CD1c-positive myeloid dendritic cell (primary cell): ENCODE measurements at regions not wholly inside any gene's neighbourhood (a gene's known extent, or its start where the extent isn't known, plus 50 kb on each side); places are given as distances from the start of the nearest gene placed in this dataset.

Experiments
- DNase-seq: peaks from one replicate; pipeline ENCODE4 v3.0.0-alpha.2; 2016; ENCODE audit errors: extremely low spot score

GRCh38 chr15:35857567-35858226 is 311.7 kb upstream of the DPH6 start:
- no peak for DNase-seq

GRCh38 chr15:35858707-35859106 is 312.7 kb upstream of the DPH6 start:
- DNase-seq: no peak

DNA sequence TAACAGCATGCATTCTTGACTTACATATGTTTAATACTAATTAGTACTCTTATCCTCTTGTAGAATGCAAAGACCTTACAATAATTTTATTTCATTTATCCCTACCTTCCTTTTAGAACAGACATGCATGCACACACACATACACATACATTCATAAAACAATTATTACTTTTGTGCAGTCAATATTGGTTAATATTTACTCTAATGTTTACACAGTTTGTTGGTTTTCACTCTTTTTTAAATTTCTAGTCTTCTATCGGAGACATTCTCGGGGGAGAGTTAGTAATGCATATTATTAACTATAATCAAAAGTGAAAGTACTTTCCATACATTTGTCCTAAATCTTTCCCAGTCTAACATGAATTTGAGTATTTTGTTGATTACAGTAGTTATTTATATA is 317.7 kb upstream of the DPH6 start:
- DNase-seq: no peak

- DNase-seq: no peak
Observed at GRCh38 chr15:35867356-35867755, 321.4 kb upstream of the DPH6 start.

DNA sequence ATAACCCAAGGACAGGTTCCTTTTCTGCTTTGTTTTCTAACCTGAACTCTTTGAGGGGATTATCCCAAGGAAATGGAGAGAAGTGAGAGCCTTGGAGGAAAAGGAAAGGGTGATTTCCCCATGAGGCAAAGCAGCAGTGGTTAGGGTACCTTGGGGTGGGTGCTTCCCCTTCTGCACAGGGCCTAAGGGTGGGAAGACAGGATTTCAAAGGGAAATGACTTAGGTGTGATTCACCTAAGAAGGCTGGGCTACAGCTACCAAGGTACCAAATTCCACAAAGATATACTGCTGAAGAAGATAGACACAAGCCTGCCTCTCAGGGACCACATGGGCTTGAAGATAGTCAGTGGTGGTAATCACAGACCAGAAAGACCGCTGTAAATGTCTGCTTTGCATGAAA is 325.3 kb upstream of the DPH6 start:
- DNase-seq: no peak

GRCh38 chr15:35871812-35872211 is 325.8 kb upstream of the DPH6 start:
- no peak for DNase-seq

DNA sequence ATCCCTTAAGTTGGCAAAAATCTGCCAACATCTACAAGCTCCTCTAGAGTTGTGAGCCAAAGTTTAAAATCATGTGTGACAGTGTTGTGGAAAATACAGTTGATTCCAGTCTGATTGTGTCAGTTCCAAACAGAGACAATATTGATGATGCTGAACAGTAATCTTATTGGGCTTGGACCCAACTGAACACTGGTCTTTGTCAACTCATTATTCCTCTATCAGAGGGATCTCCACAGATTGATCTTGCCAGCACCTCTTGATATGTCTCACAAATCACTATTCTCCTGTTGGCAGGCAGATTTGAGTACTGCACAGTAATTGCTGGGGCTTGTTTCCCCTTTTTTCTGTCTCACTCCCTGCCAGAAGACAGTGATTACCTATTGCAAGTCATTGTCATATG is 326.6 kb upstream of the DPH6 start:
- DNase-seq: no peak

- no peak for DNase-seq
Observed at GRCh38 chr15:35874260-35874905, 328.4 kb upstream of the DPH6 start.

DNA sequence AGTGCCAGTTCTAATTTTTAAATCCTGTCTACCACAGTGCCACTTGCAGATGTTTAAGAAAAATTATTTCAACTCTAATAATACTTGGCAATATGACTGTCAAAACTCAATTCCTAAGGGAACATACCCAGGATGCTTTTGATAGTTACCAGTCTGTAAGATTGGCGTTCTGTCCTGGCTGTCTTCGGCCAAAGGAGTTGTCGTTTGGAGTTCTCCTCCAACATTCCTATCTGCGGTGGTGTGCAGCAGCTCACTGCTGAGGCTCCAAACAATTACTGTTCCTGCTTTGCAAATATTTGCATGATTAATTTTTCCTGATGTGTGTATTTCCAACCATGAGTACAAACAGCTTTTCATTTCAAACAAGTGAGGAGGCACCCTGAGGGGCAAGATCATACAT is 330.8 kb upstream of the DPH6 start:
- DNase-seq: no peak

- DNase-seq: no peak
Observed at GRCh38 chr15:35880896-35881295, 334.9 kb upstream of the DPH6 start.

DNA sequence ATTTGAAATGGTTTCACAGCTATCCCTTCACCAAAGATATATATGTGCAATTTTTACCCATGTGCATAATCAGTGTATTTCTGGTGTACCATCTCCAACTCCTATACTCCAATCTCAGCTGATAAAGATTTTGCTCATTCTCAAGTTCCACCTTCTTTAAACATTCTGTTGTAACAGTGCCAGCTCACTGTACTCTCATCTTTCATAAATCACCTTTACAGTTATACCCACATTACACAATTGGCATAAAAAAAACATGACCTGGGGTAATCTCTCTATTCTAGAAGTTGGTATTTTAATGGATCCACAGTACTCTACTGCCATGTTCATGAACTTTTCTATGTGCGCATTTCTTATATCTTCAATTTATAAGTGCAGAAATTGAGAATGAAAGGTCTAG is 339.9 kb upstream of the DPH6 start:
- DNase-seq: no peak

DNA sequence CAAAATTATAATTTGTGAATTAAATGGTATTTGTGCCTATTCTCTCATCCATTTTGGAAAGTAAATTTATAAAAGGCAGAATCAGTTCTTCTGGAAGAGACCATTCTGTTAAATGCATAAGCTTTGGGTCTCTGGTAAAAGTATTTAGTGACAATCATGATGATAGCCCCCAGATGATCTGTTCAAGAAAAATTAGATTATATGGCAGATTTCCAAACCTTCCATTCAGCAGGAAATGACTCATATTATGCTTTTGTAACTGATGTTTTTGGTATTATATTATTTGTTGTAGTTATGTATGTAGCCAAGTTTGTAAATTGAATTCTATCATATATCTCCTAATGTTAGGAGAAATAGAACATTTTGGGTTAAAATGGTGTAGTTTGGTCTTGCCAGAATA is 340.8 kb upstream of the DPH6 start:
- no peak for DNase-seq

DNA sequence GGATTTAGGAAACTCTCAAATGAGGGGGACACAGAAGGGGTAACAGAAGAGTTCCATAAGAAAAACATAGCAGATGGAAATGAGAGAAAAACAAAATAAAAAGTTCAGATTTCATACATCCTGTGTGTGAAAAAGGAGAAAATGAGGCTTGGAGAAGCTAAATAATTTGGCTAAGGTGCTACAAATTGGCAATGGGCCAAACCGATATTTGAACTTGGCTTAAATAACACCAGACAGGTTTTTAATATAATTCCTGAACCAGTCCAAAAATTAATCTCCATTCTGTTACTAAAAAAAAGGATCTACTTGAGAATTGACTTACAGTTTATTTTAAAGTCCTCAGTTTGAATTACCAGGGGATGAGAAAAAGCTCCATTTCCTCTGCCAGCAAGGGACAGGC is 342.9 kb upstream of the DPH6 start:
- no peak for DNase-seq

DNA sequence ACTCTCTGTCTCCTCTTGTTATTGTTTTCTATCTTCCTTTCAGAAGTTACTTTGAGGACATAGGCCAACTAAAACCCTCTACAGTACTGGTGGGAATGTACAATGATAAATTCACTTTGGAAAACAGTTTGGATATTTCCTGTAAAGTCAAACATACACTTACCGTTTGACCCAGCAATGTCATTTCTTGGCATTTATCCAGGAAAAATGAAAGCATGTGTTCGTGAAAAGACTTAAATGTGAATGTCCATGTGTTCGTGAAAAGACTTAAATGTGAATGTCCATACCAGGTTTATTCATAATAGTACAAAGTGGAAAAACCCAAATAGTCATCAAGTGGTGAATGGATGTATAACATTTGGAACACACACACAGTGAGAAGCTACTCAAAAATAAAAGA is 361.5 kb upstream of the DPH6 start:
- DNase-seq: no peak

GRCh38 chr15:35909414-35909813 is 363.4 kb upstream of the DPH6 start:
- DNase-seq: no peak

- no peak for DNase-seq
Observed at GRCh38 chr15:35910227-35910626, 364.3 kb upstream of the DPH6 start.

- no peak for DNase-seq
Observed at GRCh38 chr15:35911052-35911777, 365.2 kb upstream of the DPH6 start.

- DNase-seq: no peak
Observed at GRCh38 chr15:35912196-35912595, 366.2 kb upstream of the DPH6 start.

GRCh38 chr15:35914573-35914972 is 368.6 kb upstream of the DPH6 start:
- DNase-seq: no peak

- DNase-seq: no peak
Observed at GRCh38 chr15:35921046-35921445, 375.1 kb upstream of the DPH6 start.

- DNase-seq: no peak
Observed at GRCh38 chr15:35925275-35926006, 379.5 kb upstream of the DPH6 start.

DNA sequence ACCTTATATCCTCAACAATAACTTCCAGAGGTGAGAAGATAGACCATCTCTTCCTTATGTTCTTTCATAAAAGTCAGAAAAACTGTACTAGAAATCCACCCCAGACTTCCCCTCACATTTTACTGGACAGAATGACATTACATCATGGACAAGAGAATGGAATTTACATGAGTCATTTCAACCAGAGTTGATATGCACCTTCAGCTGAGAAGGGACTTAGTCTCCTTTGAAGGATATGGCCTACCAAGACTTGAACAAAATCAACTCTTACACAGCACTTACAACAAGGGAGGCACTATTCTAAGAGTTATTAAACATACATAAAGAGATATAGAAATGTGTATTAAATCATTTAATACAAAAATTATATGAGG is 380.0 kb upstream of the DPH6 start:
- DNase-seq: no peak

DNA sequence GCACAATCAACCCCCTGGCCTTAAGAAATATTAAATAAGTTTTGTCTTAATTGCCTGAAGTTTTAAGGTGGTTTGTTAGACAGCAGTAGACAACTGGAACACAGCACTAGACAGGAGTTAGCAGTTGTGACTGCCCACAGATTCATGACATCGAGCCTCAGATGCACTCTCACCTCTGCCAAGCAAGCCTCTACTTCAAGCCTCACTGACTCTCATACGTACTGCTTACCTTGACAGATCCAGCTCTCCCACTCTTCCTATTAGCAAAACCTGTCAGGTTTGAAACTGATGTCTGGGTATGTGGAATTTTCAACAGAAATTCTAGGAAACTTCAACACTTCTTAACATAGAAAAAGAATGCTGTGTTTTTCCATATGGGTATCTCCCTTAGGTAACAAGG is 382.9 kb upstream of the DPH6 start:
- no peak for DNase-seq
